Activated CD4-positive, alpha-beta T cell treated with anti-CD3 and anti-CD28 coated beads, Interleukin-10, Interleukin-2, amounts not matched to agents 100 ng/mL and 50 ng/mL, durations not matched to agents 16 hours and 8 hours (primary cell): ENCODE measurements at regions not wholly inside any gene's neighbourhood (a gene's known extent, or its start where the extent isn't known, plus 50 kb on each side); places are given as distances from the start of the nearest gene placed in this dataset.

Experiments
- DNase-seq: peaks from one replicate; pipeline ENCODE4 v3.0.0-alpha.2; 2020

GRCh38 chr12:105822131-105823105 lies 316.3 kb downstream of the NUAK1 start:
- no peak for DNase-seq

GRCh38 chr12:105823810-105824209 lies 314.9 kb downstream of the NUAK1 start:
- DNase-seq: no peak

- DNase-seq: no peak
Measured at GRCh38 chr12:105825141-105825540, 313.6 kb downstream of the NUAK1 start.

GRCh38 chr12:105831372-105831771 lies 307.4 kb downstream of the NUAK1 start:
- DNase-seq: no peak

GRCh38 chr12:105832021-105832420 lies 306.7 kb downstream of the NUAK1 start:
- no peak for DNase-seq

- no peak for DNase-seq
Measured at GRCh38 chr12:105832806-105833205, 305.9 kb downstream of the NUAK1 start.

- no peak for DNase-seq
Measured at GRCh38 chr12:105834496-105834895, 304.3 kb downstream of the NUAK1 start.

GRCh38 chr12:105835580-105836241 lies 303.0 kb downstream of the NUAK1 start:
- DNase-seq: no peak

- DNase-seq: no peak
Measured at GRCh38 chr12:105836242-105836622, 302.5 kb downstream of the NUAK1 start.

- DNase-seq: no peak
Measured at GRCh38 chr12:105839629-105840127, 299.1 kb downstream of the NUAK1 start.

- no peak for DNase-seq
Measured at GRCh38 chr12:105840384-105840783, 298.4 kb downstream of the NUAK1 start.

GRCh38 chr12:105841840-105842239 lies 296.9 kb downstream of the NUAK1 start:
- no peak for DNase-seq

- no peak for DNase-seq
Measured at GRCh38 chr12:105843561-105843960, 295.2 kb downstream of the NUAK1 start.

- no peak for DNase-seq
Measured at GRCh38 chr12:105843986-105844760, 294.6 kb downstream of the NUAK1 start.

GRCh38 chr12:105846331-105846730 lies 292.4 kb downstream of the NUAK1 start:
- DNase-seq: no peak

GRCh38 chr12:105847068-105847467 lies 291.7 kb downstream of the NUAK1 start:
- no peak for DNase-seq

GRCh38 chr12:105848286-105848685 lies 290.5 kb downstream of the NUAK1 start:
- no peak for DNase-seq

GRCh38 chr12:105850103-105850968 lies 288.4 kb downstream of the NUAK1 start:
- no peak for DNase-seq

GRCh38 chr12:105852496-105852895 lies 286.3 kb downstream of the NUAK1 start:
- no peak for DNase-seq

GRCh38 chr12:105852951-105853350 lies 285.8 kb downstream of the NUAK1 start:
- no peak for DNase-seq

- DNase-seq: no peak
Measured at GRCh38 chr12:105854071-105854470, 284.7 kb downstream of the NUAK1 start.
